ENCODE measurements at regions not wholly inside any gene's neighbourhood (a gene's known extent, or its start where the extent isn't known, plus 50 kb on each side); places are given as distances from the start of the nearest gene placed in this dataset.

DNA sequence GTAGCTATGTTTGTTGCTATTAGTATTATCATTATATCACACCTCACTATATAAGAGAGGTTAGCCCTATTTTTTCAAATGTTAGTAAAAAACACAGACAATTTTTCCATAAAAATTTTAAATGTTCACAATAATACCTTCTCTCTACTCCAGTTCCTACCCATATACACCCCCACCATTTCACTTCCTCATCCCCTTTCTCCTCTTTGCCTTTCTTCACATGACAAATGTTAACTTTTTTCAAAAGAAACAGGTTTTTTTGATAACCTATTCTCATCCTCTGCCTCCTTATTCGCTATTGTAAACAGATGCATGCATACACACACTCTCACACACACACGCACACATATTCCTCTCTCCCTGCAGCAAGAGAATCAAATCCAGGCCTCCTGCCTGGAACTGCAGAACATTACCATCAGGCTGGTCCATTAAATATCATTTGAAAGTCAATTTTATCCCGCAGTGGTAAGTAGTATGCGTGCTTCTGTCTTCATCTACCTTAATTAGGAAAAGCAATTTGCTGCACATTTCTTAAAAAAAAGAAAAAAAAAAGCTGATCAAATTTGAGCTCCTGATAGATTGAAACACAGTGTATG lies 55.5 kb downstream of the MID1IP1 start:
- Histone ChIP-seq H2AK5ac (ENCODE audit: low read length) (no peak overlapping the region), H3K79me1 (ENCODE audit: low read length) (no peaks in the 10 kb centered on the region), H2BK5ac (ENCODE audit: low read length) (no peak overlapping the region), H3K4ac (ENCODE audit: low read depth, low read length) (no peak overlapping the region), H4K8ac (ENCODE audit: low read depth, low read length) (no peak overlapping the region), H3K56ac (ENCODE audit: low read length) (no peak overlapping the region), H3K23ac (ENCODE audit: low read length) (no peak overlapping the region), H3K9ac (ENCODE audit: low read length) (no peak overlapping the region), H3K4me3 (ENCODE audit: low read length) (no peak overlapping the region), H2BK15ac (replicated peaks; ENCODE audit: low read depth) (no peak overlapping the region), H3K4me1 (ENCODE audit: control insufficient read depth, low read depth, low read length) (peaks cover 8% of the 10 kb centered on the region), H3K36me3 (ENCODE audit: control insufficient read depth, insufficient read depth, low read length) (no peaks in the 10 kb centered on the region), H3K27me3 (ENCODE audit: insufficient read depth, low read length, poor library complexity) (no peaks in the 10 kb centered on the region), H3K79me2 (ENCODE audit: control insufficient read depth, insufficient read depth, low read length) (no peaks in the 10 kb centered on the region), H3K27ac (ENCODE audit: low read depth, low read length) (no peak overlapping the region), H4K5ac (ENCODE audit: low read length) (no peak overlapping the region), H3K18ac (ENCODE audit: low read length) (no peak overlapping the region), H3K4me2 (ENCODE audit: low read length) (no peak overlapping the region), H2BK120ac (ENCODE audit: low read depth, low read length) (no peak overlapping the region)
- DNase-seq: no peak
- WGBS (ENCODE audit: extremely low coverage, insufficient coverage, low lambda C conversion rate): no CpG with 5 or more reads among the region's 4 CpGs

DNA sequence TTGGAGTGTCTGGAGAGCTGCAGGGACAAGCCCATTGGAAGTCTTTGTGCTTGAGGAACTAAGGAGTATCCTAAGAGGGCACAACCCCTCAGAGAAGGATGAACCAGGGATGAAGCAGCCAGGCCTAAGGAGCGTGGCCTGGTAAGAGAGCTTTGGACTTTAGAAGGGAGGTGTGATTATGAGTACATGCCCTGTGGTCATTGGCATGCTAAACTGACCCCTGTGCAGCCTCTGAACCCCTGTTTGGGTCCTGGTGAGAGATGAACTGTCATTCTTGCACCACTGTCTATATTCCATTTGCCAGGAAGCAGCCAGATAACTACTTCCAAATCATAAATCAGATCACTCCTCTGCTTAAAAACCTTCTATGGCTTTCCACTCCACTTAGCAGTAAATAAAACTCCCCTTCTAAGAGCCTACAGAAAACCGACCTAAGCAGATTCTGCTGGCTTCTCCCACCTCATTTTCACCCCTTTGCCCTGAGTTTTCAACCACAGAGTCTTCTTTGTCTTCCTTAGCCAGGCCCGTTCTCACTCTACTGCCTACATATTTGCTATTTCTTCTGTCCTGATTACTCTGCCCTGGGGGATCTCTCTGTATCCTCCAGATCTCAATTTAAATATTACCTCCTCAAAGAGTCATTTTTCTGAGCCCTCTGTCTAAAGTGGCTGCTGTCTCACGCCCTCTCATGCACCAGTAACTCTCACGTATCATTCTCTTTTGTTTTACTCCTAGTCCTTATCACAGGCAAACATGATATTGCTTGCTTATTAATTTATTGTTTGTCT lies 56.7 kb downstream of the MID1IP1 start:
- Histone ChIP-seq H3K79me1 (ENCODE audit: low read length) (no peaks in the 10 kb centered on the region), H3K4me3 (ENCODE audit: low read length) (no peak overlapping the region), H3K4ac (ENCODE audit: low read depth, low read length) (no peak overlapping the region), H2BK15ac (replicated peaks; ENCODE audit: low read depth) (no peak overlapping the region), H4K5ac (ENCODE audit: low read length) (no peak overlapping the region), H3K9ac (ENCODE audit: low read length) (no peak overlapping the region), H3K4me1 (ENCODE audit: control insufficient read depth, low read depth, low read length) (peaks cover 8% of the 10 kb centered on the region), H3K56ac (ENCODE audit: low read length) (peak overlapping the region; percentile 37), H2BK5ac (ENCODE audit: low read length) (peak overlapping the region; percentile 7), H3K18ac (ENCODE audit: low read length) (peak overlapping the region; percentile 39), H3K23ac (ENCODE audit: low read length) (no peak overlapping the region), H2BK120ac (ENCODE audit: low read depth, low read length) (peak overlapping the region; percentile 2), H4K8ac (ENCODE audit: low read depth, low read length) (no peak overlapping the region), H3K36me3 (ENCODE audit: control insufficient read depth, insufficient read depth, low read length) (no peaks in the 10 kb centered on the region), H3K79me2 (ENCODE audit: control insufficient read depth, insufficient read depth, low read length) (no peaks in the 10 kb centered on the region), H3K27me3 (ENCODE audit: insufficient read depth, low read length, poor library complexity) (no peaks in the 10 kb centered on the region), H2AK5ac (ENCODE audit: low read length) (no peak overlapping the region), H3K27ac (ENCODE audit: low read depth, low read length) (no peak overlapping the region), H3K4me2 (ENCODE audit: low read length) (no peak overlapping the region)
- DNase-seq: peak; percentile 55
- no CpG with 5 or more reads among the region's 5 CpGs for WGBS (ENCODE audit: extremely low coverage, insufficient coverage, low lambda C conversion rate)

DNA sequence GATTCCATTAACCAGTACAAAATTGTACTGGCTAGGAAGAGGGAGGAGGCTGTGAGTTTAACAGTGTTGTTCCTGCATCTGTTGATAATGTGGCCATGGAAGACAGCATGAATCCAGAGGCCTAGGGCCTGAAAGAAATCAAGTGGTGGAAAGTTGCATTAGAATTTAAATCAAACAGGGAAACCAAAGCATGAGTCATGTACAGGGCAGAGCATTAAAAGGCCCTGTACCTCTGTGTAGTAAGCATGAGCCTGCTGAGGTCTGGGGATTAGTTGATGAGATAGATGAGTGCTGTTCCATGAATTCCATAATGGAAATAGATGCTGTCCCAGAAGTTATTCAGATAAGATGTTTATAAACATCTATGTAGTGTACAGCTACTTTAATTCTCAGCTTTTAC lies 58.3 kb downstream of the MID1IP1 start:
- no peak for DNase-seq
- Histone ChIP-seq H2BK15ac (replicated peaks; ENCODE audit: low read depth) (no peak overlapping the region), H2AK5ac (ENCODE audit: low read length) (no peak overlapping the region), H2BK5ac (ENCODE audit: low read length) (no peak overlapping the region), H3K4me3 (ENCODE audit: low read length) (no peak overlapping the region), H3K36me3 (ENCODE audit: control insufficient read depth, insufficient read depth, low read length) (no peaks in the 10 kb centered on the region), H3K18ac (ENCODE audit: low read length) (no peak overlapping the region), H3K4me1 (ENCODE audit: control insufficient read depth, low read depth, low read length) (peaks cover 12% of the 10 kb centered on the region), H4K5ac (ENCODE audit: low read length) (no peak overlapping the region), H3K23ac (ENCODE audit: low read length) (no peak overlapping the region), H3K4me2 (ENCODE audit: low read length) (no peak overlapping the region), H4K8ac (ENCODE audit: low read depth, low read length) (no peak overlapping the region), H3K27ac (ENCODE audit: low read depth, low read length) (no peak overlapping the region), H2BK120ac (ENCODE audit: low read depth, low read length) (no peak overlapping the region), H3K9ac (ENCODE audit: low read length) (no peak overlapping the region), H3K79me2 (ENCODE audit: control insufficient read depth, insufficient read depth, low read length) (no peaks in the 10 kb centered on the region), H3K56ac (ENCODE audit: low read length) (no peak overlapping the region), H3K27me3 (ENCODE audit: insufficient read depth, low read length, poor library complexity) (no peaks in the 10 kb centered on the region), H3K79me1 (ENCODE audit: low read length) (no peaks in the 10 kb centered on the region), H3K4ac (ENCODE audit: low read depth, low read length) (no peak overlapping the region)

DNA sequence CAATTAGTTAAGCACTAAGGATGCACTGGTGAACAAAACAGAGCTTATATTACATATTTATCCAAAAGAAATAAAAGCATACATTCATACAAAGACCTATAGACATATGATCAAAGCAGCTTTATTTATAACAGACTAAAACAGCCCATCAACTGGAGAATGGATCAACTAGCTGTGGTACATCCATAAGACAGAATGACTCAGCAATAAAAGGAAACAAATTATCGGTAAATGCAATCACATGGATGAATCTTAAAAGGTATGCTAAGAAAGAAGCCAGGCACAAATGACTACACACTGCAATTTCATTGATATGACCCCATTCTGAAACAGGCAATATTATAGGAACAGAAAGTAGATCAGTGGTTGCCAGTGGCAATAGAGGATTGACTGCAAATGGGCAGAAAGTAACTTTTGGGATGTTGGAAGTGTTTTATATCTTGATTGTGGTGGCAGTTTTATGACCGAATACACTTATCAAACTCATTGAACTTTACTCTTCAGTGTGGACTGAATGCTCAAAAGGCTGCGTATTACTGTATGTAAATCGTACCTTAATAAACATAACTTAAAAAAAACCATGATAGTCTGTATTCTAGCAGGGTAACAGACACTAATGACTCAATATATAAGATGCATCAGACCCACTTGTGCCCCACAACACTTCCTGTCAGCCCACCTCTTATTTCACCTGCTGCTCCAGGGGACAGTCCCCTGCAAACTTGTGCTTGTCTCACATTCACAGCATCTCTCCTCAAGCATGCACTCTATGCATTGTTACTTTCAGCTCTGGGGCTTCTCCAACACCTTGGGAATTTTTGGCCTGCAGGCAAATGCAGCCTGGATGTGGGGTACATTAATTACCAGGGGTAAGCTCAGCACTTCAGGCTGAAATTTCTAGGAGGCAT lies 59.1 kb downstream of the MID1IP1 start:
- no peaks in the 10 kb centered on the region for H3K27me3 ChIP-seq (ENCODE audit: insufficient read depth, low read length, poor library complexity)
- no peaks in the 10 kb centered on the region for H3K36me3 ChIP-seq (ENCODE audit: control insufficient read depth, insufficient read depth, low read length)
- WGBS (ENCODE audit: extremely low coverage, insufficient coverage, low lambda C conversion rate): no CpG with 5 or more reads among the region's 4 CpGs
- no peak overlapping the region for H3K27ac ChIP-seq (ENCODE audit: low read depth, low read length)
- H3K23ac ChIP-seq (ENCODE audit: low read length): no peak overlapping the region
- H3K18ac ChIP-seq (ENCODE audit: low read length): peak overlapping the region; percentile 1
- H2BK120ac ChIP-seq (ENCODE audit: low read depth, low read length): no peak overlapping the region
- no peaks in the 10 kb centered on the region for H3K79me1 ChIP-seq (ENCODE audit: low read length)
- H4K8ac ChIP-seq (ENCODE audit: low read depth, low read length): no peak overlapping the region
- H3K56ac ChIP-seq (ENCODE audit: low read length): no peak overlapping the region
- no peak overlapping the region for H3K4me2 ChIP-seq (ENCODE audit: low read length)
- no peak overlapping the region for H2AK5ac ChIP-seq (ENCODE audit: low read length)
- no peak overlapping the region for H2BK15ac ChIP-seq (replicated peaks; ENCODE audit: low read depth)
- peaks cover 12% of the 10 kb centered on the region for H3K4me1 ChIP-seq (ENCODE audit: control insufficient read depth, low read depth, low read length)
- H3K9ac ChIP-seq (ENCODE audit: low read length): no peak overlapping the region
- no peak for DNase-seq
- H3K4me3 ChIP-seq (ENCODE audit: low read length): no peak overlapping the region
- no peak overlapping the region for H4K5ac ChIP-seq (ENCODE audit: low read length)
- no peak overlapping the region for H3K4ac ChIP-seq (ENCODE audit: low read depth, low read length)
- H2BK5ac ChIP-seq (ENCODE audit: low read length): no peak overlapping the region
- H3K79me2 ChIP-seq (ENCODE audit: control insufficient read depth, insufficient read depth, low read length): no peaks in the 10 kb centered on the region

DNA sequence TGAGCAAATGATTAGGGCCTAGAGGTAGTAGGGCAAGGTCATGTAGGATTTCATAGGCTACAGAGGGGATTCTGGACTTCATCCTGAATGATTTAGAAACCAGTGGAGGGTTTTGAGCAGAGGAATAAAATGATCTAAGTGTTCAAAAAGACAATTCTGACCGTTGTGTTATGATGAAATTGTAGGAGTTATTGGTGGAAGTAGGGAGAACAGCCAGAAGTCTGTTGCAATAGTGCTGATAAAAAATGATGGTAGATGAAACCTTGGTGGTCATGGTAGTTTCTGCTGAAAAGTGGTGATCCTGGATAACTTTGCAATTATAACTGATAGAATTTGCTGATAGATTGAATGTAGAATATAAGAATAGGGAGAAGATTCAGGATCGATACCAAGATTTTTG lies 60.2 kb downstream of the MID1IP1 start:
- H2BK15ac ChIP-seq (replicated peaks; ENCODE audit: low read depth): no peak overlapping the region
- H3K27me3 ChIP-seq (ENCODE audit: insufficient read depth, low read length, poor library complexity): no peaks in the 10 kb centered on the region
- H2BK5ac ChIP-seq (ENCODE audit: low read length): peak overlapping the region; percentile 27
- WGBS (ENCODE audit: extremely low coverage, insufficient coverage, low lambda C conversion rate): 100% methylated on average over 1 of the region's 2 CpGs
- DNase-seq: no peak
- no peak overlapping the region for H3K23ac ChIP-seq (ENCODE audit: low read length)
- peaks cover 12% of the 10 kb centered on the region for H3K4me1 ChIP-seq (ENCODE audit: control insufficient read depth, low read depth, low read length)
- H3K79me1 ChIP-seq (ENCODE audit: low read length): no peaks in the 10 kb centered on the region
- no peaks in the 10 kb centered on the region for H3K36me3 ChIP-seq (ENCODE audit: control insufficient read depth, insufficient read depth, low read length)
- no peak overlapping the region for H3K27ac ChIP-seq (ENCODE audit: low read depth, low read length)
- H3K4ac ChIP-seq (ENCODE audit: low read depth, low read length): peak overlapping the region; percentile 16
- no peak overlapping the region for H3K4me2 ChIP-seq (ENCODE audit: low read length)
- H4K5ac ChIP-seq (ENCODE audit: low read length): no peak overlapping the region
- H2AK5ac ChIP-seq (ENCODE audit: low read length): no peak overlapping the region
- H3K4me3 ChIP-seq (ENCODE audit: low read length): no peak overlapping the region
- no peak overlapping the region for H3K9ac ChIP-seq (ENCODE audit: low read length)
- H4K8ac ChIP-seq (ENCODE audit: low read depth, low read length): no peak overlapping the region
- H2BK120ac ChIP-seq (ENCODE audit: low read depth, low read length): peak overlapping the region; percentile 73
- H3K18ac ChIP-seq (ENCODE audit: low read length): no peak overlapping the region
- H3K56ac ChIP-seq (ENCODE audit: low read length): no peak overlapping the region
- no peaks in the 10 kb centered on the region for H3K79me2 ChIP-seq (ENCODE audit: control insufficient read depth, insufficient read depth, low read length)
